Fibroblast of gingiva (primary cell): ENCODE measurements at regions not wholly inside any gene's neighbourhood (a gene's known extent, or its start where the extent isn't known, plus 50 kb on each side); places are given as distances from the start of the nearest gene placed in this dataset.
A peak's percentile ranks its signal among the peaks of the same experiment; 100 is the strongest.

Experiments used
- DNase-seq: peaks from one replicate; pipeline ENCODE4 v3.0.0-alpha.2; 2011; ENCODE audit warnings: low read depth

- no peak for DNase-seq
Observed at GRCh38 chr12:88417531-88417930, 162.7 kb downstream of the KITLG start.

GRCh38 chr12:88418856-88419497 lies 161.3 kb downstream of the KITLG start:
- DNase-seq, result peak; percentile 67

- DNase-seq, result peak; percentile 77
Observed at GRCh38 chr12:88419794-88420193, 160.5 kb downstream of the KITLG start.

GRCh38 chr12:88420457-88420856 lies 159.8 kb downstream of the KITLG start:
- DNase-seq, result peak; percentile 91

GRCh38 chr12:88424791-88425730 lies 155.2 kb downstream of the KITLG start:
- no peak for DNase-seq

- no peak for DNase-seq
Observed at GRCh38 chr12:88428350-88428749, 151.9 kb downstream of the KITLG start.

- DNase-seq, result no peak
Observed at GRCh38 chr12:88431246-88431645, 149.0 kb downstream of the KITLG start.

- peak; percentile 55 for DNase-seq
Observed at GRCh38 chr12:88432531-88433490, 147.5 kb downstream of the KITLG start.

GRCh38 chr12:88433997-88434703 lies 146.1 kb downstream of the KITLG start:
- no peak for DNase-seq

GRCh38 chr12:88435334-88436076 lies 144.8 kb downstream of the KITLG start:
- DNase-seq, result no peak

- DNase-seq, result no peak
Observed at GRCh38 chr12:88437226-88437625, 143.0 kb downstream of the KITLG start.
